ENCODE measurements at regions not wholly inside any gene's neighbourhood (a gene's known extent, or its start where the extent isn't known, plus 50 kb on each side); places are given as distances from the start of the nearest gene placed in this dataset.

- CTCF ChIA-PET (ENCODE audit: low intra/inter-chr PET ratio) = no interaction called here
- intact Hi-C loops (cut with micrococcal nuclease) (no loop called here), in situ Hi-C loops (cut with MboI) (no loop called here)
- no peak overlapping the region for H3K27ac ChIP-seq (ENCODE audit: extremely low read depth, low read depth, low read length)
- H3K79me2 ChIP-seq (ENCODE audit: control insufficient read depth, insufficient read depth, low read length) = no peaks in the 10 kb centered on the region
- no peaks in the 10 kb centered on the region for H4K20me1 ChIP-seq (replicated peaks; ENCODE audit: control insufficient read depth, insufficient read depth, low read length)
- H2AFZ ChIP-seq (ENCODE audit: low read depth, low read length) = no peak overlapping the region
- no peak overlapping the region for H3K4me3 ChIP-seq
- FAIRE-seq = no peak
- POLR2A ChIA-PET = no interaction called here
- DNase-seq (ENCODE audit: extremely low read depth in 1 of 4, low spot score in 3 of 4) = no peak
- H3K36me3 ChIP-seq (ENCODE audit: control insufficient read depth, insufficient read depth, low read length) = no peaks in the 10 kb centered on the region
- H3K9me1 ChIP-seq (ENCODE audit: control insufficient read depth, insufficient read depth, low read length) = no peaks in the 10 kb centered on the region
- H3K9ac ChIP-seq (ENCODE audit: insufficient read depth in 1 of 2, low read depth in 2 of 2, low read length in 2 of 2) = no peak overlapping the region
- H3K4me1 ChIP-seq (replicated peaks in 1 of 2; ENCODE audit: control insufficient read depth in 2 of 2, insufficient read depth in 2 of 2, low read length in 2 of 2) = peaks cover 24 to 30% of the 10 kb centered on the region in 2 experiments
- no TSS peak for BruUV-seq (replicated peaks)
- H3K4me2 ChIP-seq (ENCODE audit: insufficient read depth, low read length) = no peak overlapping the region
- no peaks in the 10 kb centered on the region; a peak in 1 of 5 replicates for H3K27me3 ChIP-seq (ENCODE audit: control insufficient read depth in 2 of 2, insufficient read depth in 2 of 2, low read length in 2 of 2)
- H3K9me3 ChIP-seq (replicated peaks; ENCODE audit: control insufficient read depth, insufficient read depth, low read depth, low read length) = 0 out of 2 replicates have a peak, but pooled peaks cover 3% of the 10 kb centered on the region
- ATAC-seq = no peak
- no peak for TF ChIP-seq ZFX (CRISPR knock-in tag; IDR thresholded peaks at IDR 0.05)
- TF ChIP-seq PBX2 (CRISPR knock-in tag; IDR thresholded peaks at IDR 0.05; ENCODE audit: low read depth) = no peak
- TF ChIP-seq PBX2 (tag; conservative IDR thresholded peaks at IDR 0.05; ENCODE audit: low read depth) = no peak
- TF ChIP-seq MTA3 (IDR thresholded peaks at IDR 0.05; ENCODE audit: borderline replicate concordance) = no peak
- no peak for TF ChIP-seq POU5F1 (IDR thresholded peaks at IDR 0.05; ENCODE audit: borderline replicate concordance, low read depth, low read length, partially characterized antibody)
- TF ChIP-seq, protein P1, sequence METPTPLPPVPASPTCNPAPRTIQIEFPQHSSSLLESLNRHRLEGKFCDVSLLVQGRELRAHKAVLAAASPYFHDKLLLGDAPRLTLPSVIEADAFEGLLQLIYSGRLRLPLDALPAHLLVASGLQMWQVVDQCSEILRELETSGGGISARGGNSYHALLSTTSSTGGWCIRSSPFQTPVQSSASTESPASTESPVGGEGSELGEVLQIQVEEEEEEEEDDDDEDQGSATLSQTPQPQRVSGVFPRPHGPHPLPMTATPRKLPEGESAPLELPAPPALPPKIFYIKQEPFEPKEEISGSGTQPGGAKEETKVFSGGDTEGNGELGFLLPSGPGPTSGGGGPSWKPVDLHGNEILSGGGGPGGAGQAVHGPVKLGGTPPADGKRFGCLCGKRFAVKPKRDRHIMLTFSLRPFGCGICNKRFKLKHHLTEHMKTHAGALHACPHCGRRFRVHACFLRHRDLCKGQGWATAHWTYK (CRISPR knock-in tag; IDR thresholded peaks at IDR 0.05) = no peak
- no peak for TF ChIP-seq ILF3 (IDR thresholded peaks at IDR 0.05; ENCODE audit: borderline replicate concordance)
- TF ChIP-seq ZNF124 (CRISPR knock-in tag; IDR thresholded peaks at IDR 0.05) = no peak
- no peak for TF ChIP-seq THRA (IDR thresholded peaks at IDR 0.05)
- TF ChIP-seq TSC22D4 (tag; IDR thresholded peaks at IDR 0.05) = no peak
- no peak for TF ChIP-seq KAT7 (CRISPR knock-in tag; IDR thresholded peaks at IDR 0.05; ENCODE audit: borderline replicate concordance)
- no peak for TF ChIP-seq ZEB2 (IDR thresholded peaks at IDR 0.05)
- TF ChIP-seq LCOR (CRISPR knock-in tag; IDR thresholded peaks at IDR 0.05) = no peak
- TF ChIP-seq ZNF121 (CRISPR knock-in tag; conservative IDR thresholded peaks at IDR 0.05) = no peak
- no peak for TF ChIP-seq NR1H2 (CRISPR knock-in tag; IDR thresholded peaks at IDR 0.05)
- no peak for TF ChIP-seq ZNF165 (CRISPR knock-in tag; IDR thresholded peaks at IDR 0.05; ENCODE audit: borderline replicate concordance)
- TF ChIP-seq, protein P2, sequence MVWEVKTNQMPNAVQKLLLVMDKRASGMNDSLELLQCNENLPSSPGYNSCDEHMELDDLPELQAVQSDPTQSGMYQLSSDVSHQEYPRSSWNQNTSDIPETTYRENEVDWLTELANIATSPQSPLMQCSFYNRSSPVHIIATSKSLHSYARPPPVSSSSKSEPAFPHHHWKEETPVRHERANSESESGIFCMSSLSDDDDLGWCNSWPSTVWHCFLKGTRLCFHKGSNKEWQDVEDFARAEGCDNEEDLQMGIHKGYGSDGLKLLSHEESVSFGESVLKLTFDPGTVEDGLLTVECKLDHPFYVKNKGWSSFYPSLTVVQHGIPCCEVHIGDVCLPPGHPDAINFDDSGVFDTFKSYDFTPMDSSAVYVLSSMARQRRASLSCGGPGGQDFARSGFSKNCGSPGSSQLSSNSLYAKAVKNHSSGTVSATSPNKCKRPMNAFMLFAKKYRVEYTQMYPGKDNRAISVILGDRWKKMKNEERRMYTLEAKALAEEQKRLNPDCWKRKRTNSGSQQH (CRISPR knock-in tag; IDR thresholded peaks at IDR 0.05) = no peak
Measured at GRCh38 chr15:66928101-66928500, 137.3 kb upstream of the SMAD3 start.
